T-helper 22 cell (primary cell): ENCODE measurements at regions not wholly inside any gene's neighbourhood (a gene's known extent, or its start where the extent isn't known, plus 50 kb on each side); places are given as distances from the start of the nearest gene placed in this dataset.
"Not testable (repeated sequence)": the region's sequence is repeated elsewhere in the genome, so short reads cannot be mapped to it uniquely, and the experiment has no call there.

Source experiments
- DNase-seq: peaks from one replicate; pipeline ENCODE4 v3.0.0-alpha.2; 2020; ENCODE audit warnings: low read depth

DNA sequence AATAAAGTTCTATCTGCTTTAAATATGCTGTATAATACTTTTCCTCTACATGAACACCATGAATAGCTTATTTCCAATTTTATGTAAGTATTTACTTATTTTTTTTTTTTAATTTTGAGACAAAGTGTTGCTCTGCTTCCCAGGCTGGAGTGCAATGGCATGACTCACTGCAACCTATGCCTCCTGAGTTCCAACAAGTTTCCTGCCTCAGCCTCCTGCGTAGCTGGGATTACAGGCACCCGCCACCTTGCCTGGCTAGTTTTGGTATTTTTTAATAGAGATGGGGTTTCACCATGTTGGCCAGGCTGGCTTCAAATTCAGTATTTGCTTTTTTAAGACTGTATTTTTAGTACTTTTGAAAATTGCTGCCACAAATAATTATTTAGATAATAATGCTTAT lies 1365.9 kb downstream of the GRIK2 start:
- no peak for DNase-seq

GRCh38 chr6:102758536-102758935 lies 1365.0 kb downstream of the GRIK2 start:
- not testable (repeated sequence) for DNase-seq

DNA sequence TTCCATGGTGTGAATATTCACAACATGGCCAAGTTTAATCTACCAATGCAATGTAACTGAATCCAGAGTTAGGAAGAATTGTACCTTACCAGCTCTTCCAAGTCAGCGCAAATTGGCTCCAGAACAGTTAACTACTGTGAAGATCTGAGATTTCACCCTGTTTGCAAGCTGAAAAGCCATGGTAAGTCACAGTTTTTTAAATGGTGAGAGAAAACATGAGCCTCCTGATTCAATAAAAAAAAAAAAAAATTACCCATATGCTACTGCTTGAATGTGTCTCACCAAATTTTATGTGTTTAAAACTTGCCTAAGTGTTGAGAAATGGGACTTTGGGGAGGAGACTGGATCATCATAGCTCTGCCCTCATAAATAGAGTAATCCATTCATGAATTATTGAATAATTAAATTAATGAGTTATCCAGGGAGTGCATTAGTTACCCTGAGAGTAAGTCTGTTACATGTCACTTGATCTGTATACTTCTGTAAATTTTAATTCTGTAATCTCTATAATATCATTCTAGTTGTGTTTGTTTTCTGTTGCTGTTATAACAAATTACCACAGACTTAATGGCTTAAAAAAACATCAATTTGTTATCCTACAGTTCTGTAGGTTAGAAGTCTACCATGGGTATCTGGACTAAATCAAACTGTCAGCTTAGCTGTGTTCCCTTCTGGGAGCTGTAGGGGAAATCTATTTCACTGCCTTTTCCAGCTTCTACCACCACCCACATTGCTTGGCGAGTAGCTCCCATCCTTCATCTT lies 1355.9 kb downstream of the GRIK2 start:
- DNase-seq = no peak

- DNase-seq = no peak
These were observed 1353.4 kb downstream of the GRIK2 start for GRCh38 chr6:102746941-102747340.

GRCh38 chr6:102742754-102743356 lies 1349.3 kb downstream of the GRIK2 start:
- DNase-seq = no peak

- no peak for DNase-seq
These were observed 1348.5 kb downstream of the GRIK2 start for GRCh38 chr6:102742028-102742427.

DNA sequence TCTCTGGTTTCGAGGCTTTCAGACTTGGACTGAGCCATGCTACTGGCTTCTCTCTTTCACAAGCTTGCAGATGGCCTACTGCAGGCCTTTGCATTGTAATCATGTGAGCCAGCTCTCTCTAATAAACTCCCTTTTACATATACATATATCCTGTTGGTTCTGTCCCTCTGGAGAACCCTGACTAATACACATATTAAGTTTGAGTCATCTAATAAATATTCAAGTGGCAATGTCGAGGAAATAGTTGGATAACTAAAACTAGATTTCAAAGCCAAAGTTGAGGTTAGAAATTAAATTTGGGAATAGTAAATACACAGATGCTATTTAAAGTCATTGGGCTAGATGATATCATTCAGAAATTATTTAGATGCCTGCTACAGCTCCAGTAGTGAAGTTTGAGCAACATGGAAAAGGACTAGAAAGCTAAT lies 1343.4 kb downstream of the GRIK2 start:
- no peak for DNase-seq

- DNase-seq = no peak
These were observed 1339.4 kb downstream of the GRIK2 start for GRCh38 chr6:102732898-102733297.

DNA sequence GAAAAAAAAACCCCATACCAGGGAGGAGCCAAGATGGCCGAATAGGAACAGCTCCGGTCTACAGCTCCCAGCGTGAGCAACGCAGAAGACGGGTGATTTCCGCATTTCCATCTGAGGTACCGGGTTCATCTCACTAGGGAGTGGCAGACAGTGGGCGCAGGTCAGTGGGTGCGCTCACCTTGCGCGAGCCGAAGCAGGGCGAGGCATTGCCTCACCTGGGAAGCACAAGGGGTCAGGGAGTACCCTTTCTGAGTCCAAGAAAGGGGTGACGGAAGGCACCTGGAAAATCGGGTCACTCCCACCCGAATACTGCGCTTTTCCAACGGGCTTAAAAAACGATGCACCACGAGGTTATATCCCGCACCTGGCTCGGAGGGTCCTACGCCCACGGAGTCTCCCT lies 1328.6 kb downstream of the GRIK2 start:
- DNase-seq = not testable (repeated sequence)

DNA sequence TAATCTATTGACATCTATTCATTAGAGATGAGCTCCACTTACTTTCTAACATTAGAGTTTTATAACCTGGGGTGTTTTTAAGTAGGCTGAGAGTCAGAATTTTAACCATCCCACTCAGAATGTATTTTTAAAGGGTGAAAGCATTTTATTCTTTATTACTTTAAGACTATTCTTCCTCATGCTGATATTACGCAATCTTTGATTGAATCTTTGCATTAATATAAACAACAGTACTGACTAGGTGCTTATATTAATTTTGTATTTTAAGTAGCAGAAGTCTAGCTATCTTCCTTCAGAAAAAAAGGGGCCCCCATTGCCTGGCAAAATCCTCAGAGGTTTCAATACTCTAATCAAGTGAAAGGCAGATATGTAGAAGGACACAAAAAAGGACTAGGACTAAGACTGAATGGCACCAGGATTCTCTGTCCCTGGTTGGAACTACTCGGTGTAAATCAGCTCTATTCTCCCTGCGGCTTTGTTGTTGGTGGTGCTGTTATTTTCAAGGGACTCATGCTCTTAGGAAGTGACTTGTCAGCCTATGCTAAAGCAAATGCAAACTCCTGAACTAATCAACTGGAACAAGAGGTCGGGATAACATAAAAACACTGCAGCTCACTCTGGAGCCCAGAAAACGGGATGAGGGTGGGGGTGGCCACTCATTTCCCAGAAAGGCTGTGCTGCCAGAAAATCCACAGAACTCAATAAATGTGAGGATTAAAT lies 1324.4 kb downstream of the GRIK2 start:
- no peak for DNase-seq

GRCh38 chr6:102717252-102717651 lies 1323.7 kb downstream of the GRIK2 start:
- no peak for DNase-seq

DNA sequence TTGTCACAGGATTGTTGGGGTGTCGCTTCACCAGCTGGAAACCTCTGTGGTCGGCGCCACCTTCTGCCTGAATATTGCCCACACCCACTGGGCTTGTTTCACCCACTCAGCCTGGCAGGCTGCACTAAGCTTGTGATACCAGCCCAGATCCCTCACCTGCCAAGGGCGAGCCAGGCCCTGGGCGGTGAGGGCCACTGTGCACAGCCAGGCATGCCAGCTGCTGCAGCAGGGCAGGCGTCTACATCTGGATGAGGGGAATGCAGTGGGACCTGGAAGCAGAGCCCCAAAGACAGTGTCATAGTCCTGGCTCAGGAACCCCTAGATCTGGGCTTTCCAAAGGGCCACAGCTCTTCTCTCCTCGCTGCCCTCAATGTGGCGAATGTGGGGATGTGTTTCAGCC lies 1307.5 kb downstream of the GRIK2 start:
- no peak for DNase-seq

GRCh38 chr6:102686461-102686860 lies 1293.0 kb downstream of the GRIK2 start:
- no peak for DNase-seq

GRCh38 chr6:102680413-102680812 lies 1286.9 kb downstream of the GRIK2 start:
- DNase-seq = no peak

DNA sequence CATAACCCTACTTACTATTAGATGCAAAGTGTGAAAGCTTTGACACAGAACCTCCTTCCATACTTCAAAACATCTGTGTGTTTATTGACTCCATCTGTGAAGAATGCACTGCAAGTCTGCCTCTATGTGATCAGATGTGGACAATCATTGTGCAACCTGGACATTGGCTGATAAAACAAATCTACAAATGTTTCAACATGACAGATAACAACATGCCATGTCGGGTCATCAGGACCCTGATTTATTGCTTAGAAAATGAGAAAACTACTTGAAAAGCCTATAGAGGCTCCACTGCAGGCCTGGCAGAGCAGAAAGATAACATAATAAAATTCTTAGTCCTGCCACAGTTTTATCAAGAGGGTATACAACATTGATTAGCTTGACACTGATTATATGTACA lies 1286.4 kb downstream of the GRIK2 start:
- DNase-seq = no peak

DNA sequence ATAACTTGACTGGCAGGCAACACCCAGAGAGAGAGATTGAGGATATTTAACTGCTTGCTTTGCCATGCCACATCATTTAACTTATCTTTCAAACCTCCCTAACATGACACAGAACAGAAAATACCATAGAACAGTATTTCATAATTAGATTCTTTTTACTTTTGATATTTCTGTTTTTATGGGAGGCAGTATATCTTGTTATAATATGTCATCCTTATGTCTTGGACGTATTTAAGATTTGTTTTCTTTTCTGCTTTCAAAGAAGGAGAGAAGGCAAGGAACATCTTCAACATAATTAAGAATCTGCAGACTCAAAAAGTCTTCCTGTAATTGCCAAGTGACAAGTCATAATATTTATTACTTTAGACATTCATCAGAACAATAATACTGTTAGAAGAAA lies 1283.7 kb downstream of the GRIK2 start:
- no peak for DNase-seq

DNA sequence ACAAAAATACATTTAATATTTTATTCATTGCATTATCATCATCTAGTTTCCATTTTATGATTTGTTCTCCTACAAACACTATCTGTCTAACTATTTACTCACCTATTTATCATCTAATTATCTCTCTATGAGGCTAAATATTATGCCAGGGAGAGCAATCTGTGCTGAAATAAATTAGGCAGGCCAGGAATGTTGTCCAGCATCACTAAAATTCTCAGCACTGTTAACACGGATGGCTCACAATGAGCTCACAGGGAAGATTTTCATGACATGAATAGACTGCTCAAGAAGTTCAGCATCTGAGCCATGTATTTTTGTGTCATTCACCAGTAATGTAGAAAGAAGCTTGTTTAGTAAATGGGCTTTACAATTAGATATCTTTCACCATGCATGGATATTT lies 1277.2 kb downstream of the GRIK2 start:
- DNase-seq = no peak

GRCh38 chr6:102662851-102663250 lies 1269.3 kb downstream of the GRIK2 start:
- DNase-seq = no peak

DNA sequence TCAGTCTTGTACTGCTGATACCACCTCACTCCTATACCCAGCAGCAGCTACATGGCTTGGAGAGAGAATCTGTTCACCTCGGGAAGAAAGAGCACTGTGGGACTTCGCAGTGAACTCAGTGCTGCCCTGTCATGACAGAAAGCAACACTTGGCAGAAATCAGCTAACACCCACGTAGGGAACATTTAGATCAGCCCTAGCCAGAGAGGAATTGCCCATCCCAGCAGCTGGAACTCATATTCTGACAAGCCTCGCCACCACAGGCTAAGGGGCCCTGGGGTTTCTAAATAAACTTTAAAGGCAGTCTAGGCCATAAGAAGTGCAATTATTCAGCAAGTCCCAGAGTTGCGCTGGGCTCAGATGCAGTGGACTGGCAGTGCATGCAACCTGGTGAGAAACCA lies 1266.8 kb downstream of the GRIK2 start:
- no peak for DNase-seq

DNA sequence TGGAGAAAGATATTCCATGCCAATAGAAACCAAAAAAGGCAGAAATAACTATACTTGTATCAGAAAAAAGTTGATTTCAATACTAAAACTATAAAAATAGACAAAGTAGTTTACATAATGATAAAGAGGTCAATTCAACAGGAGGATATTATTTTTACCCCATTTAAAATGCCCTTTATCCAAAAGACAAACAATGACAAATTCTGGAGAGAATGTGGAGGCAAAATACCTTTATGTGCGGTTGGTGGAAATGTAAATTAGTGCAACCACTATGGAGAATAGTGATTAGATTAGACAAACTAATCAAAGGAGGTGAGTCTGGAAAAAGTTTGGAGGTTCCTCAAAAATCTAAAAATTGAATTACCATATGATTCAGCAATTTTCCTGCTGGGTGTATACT lies 1262.3 kb downstream of the GRIK2 start:
- no peak for DNase-seq

DNA sequence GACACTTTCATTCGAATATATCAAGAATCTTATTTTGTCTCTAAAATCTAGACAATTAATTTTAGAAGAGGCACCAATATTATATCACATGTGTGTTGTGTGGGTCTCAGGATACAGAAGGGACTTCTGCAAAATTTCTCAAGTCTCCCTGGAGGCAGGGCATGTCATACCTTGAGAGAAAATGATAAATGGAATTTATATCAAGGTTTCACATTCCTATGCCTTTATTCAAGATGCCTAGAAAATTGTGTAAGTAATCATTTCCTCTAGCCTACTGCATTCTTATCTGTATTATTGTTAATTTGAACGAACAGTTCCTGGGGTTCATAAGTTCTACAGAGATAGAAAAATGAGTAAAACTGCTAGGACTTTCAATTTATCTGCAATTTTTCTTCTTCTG lies 1247.9 kb downstream of the GRIK2 start:
- no peak for DNase-seq

DNA sequence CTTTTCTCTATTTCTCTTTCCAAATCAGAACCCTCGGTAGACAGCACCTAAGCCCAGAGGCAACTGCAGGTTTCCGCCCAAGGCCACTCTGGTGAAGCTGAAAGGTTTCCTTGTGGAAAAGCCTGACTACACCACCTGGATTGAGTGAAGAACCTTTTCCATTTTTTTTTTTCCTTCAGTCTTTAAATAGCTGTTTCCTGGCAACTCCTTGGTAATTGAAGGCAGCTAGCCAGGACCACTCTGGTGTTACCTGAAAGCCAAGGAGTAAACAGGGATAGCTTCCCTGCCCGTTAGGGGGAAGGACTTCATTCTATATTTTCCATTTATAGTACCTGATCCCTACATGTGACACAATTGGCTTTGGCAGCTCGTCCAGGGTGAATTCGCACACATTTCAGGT lies 1238.4 kb downstream of the GRIK2 start:
- DNase-seq = no peak

- DNase-seq = no peak
These were observed 1229.7 kb downstream of the GRIK2 start for GRCh38 chr6:102623201-102623600.
